ENCODE measurements at regions not wholly inside any gene's neighbourhood (a gene's known extent, or its start where the extent isn't known, plus 50 kb on each side); places are given as distances from the start of the nearest gene placed in this dataset.
"Not testable (repeated sequence)": the region's sequence is repeated elsewhere in the genome, so short reads cannot be mapped to it uniquely, and the experiment has no call there.

DNA sequence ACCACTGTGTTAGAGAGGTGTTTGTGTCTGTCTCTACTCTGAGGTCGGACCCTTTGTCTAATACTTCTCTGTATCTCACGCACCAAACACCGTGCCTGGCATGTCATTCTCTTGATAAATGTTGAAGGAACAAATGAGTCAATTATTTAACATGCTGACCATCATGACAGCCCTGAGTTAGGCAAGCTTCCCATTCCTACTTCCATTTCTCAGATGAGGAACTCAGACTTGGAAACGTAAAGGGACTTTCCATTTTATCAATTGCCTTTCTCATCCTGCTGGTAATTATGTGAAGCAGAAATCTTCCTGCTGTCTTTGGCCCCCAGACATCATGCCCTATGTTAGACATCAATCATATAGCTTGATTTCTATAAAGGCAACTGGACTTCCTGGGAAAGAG is 227.0 kb upstream of the ECI2 start:
- ATAC-seq (ENCODE audit: low read depth in 2 of 2), result peak in 1 of 2 donors; percentile 26
- H3K4me3 ChIP-seq (ENCODE audit: low read depth, low read length), result no peak overlapping the region
- H3K9me3 ChIP-seq (ENCODE audit: control insufficient read depth in 2 of 2, low read length in 2 of 2), result no peaks in the 10 kb centered on the region
- Mint-ChIP-seq H3K36me3 (no peaks in the 10 kb centered on the region), H3K27ac (no peak overlapping the region), H3K4me1 (peaks cover 0 to 4% (median under 1%) of the 10 kb centered on the region in 4 donors), H3K9me3 (peaks cover 0 to 5% (median 0%) of the 10 kb centered on the region in 7 donors), H3K4me3 (no peak overlapping the region), H3K27me3 (peaks cover 8% of the 10 kb centered on the region)
- no peak overlapping the region for H3K27ac ChIP-seq (ENCODE audit: insufficient read depth, low read length, poor library complexity, severe bottlenecking)
- H3K27me3 ChIP-seq (ENCODE audit: control insufficient read depth, insufficient read depth, low read length), result no peaks in the 10 kb centered on the region
- DNase-seq, result no peak
- no peaks in the 10 kb centered on the region for H3K36me3 ChIP-seq (ENCODE audit: control insufficient read depth, insufficient read depth, low read length)
- H3K4me1 ChIP-seq (ENCODE audit: control insufficient read depth, insufficient read depth, low read length, poor library complexity, severe bottlenecking), result no peaks in the 10 kb centered on the region

DNA sequence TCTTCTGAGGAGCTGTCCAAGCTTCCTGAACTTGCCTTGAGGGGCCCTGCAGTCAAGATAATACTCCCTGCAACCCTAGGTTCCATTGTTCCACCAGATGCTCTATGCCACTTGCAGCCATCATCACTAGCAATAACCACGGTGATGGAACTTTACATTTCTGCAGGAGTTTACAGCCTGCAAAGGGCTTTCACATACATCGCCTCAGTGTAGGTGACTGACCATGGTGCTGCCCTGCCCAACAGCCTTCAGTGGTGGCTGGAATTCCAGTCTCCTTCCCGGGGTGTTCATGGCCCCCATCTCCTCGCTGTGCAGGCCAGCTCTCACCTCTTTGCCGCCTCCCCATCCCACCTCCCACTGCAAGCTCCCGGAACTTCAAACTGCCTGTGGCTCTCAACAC is 225.5 kb upstream of the ECI2 start:
- H3K9me3 ChIP-seq (ENCODE audit: control insufficient read depth in 2 of 2, low read length in 2 of 2), result no peaks in the 10 kb centered on the region
- Mint-ChIP-seq H3K9me3 (peaks cover 0 to 7% (median 2%) of the 10 kb centered on the region in 7 donors), H3K36me3 (no peaks in the 10 kb centered on the region), H3K4me1 (peaks cover 0 to 4% (median under 1%) of the 10 kb centered on the region in 4 donors), H3K4me3 (no peak overlapping the region), H3K27me3 (peaks cover 10% of the 10 kb centered on the region), H3K27ac (no peak overlapping the region)
- H3K36me3 ChIP-seq (ENCODE audit: control insufficient read depth, insufficient read depth, low read length), result no peaks in the 10 kb centered on the region
- ATAC-seq (ENCODE audit: low read depth in 2 of 2) (no peak), DNase-seq (no peak)
- no peak overlapping the region for H3K4me3 ChIP-seq (ENCODE audit: low read depth, low read length)
- no peak overlapping the region for H3K27ac ChIP-seq (ENCODE audit: insufficient read depth, low read length, poor library complexity, severe bottlenecking)
- no peaks in the 10 kb centered on the region for H3K27me3 ChIP-seq (ENCODE audit: control insufficient read depth, insufficient read depth, low read length)
- no peaks in the 10 kb centered on the region for H3K4me1 ChIP-seq (ENCODE audit: control insufficient read depth, insufficient read depth, low read length, poor library complexity, severe bottlenecking)

DNA sequence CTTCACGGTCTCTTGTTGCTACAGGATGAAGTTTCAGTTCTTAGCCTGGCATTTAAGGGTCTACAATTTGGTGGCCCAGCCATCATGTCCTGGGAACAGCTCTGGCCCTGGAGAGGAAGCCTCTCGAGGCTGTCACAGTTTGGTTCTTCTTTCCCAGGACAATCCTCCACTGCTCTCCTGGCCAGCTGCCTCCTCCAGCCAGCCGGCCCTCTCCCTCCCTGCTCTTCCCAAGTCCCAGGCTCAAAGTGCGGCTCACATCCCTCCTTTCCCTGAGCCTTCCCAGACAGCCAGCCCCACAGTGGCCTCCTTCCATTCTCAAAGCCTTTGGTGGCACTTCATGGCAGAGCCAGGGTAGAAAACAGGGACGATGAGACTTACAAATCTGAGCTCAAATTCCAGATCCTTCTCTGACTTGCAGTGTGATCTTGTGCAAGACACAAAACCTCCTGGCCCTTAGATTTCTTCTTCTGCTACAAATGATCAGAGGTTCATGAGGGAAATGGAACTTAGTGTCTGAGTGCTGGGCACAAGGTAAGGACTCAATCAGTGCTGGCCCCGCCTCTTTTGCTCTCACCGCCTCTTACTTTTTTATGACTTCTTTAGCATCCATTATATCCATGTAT is 223.8 kb upstream of the ECI2 start:
- H3K36me3 ChIP-seq (ENCODE audit: control insufficient read depth, insufficient read depth, low read length), result no peaks in the 10 kb centered on the region
- H3K4me3 ChIP-seq (ENCODE audit: low read depth, low read length), result no peak overlapping the region
- no peaks in the 10 kb centered on the region for H3K27me3 ChIP-seq (ENCODE audit: control insufficient read depth, insufficient read depth, low read length)
- Mint-ChIP-seq H3K27ac (no peak overlapping the region), H3K4me1 (peaks cover 0 to 4% (median under 1%) of the 10 kb centered on the region in 4 donors), H3K36me3 (no peaks in the 10 kb centered on the region), H3K4me3 (no peak overlapping the region), H3K27me3 (peaks cover 4% of the 10 kb centered on the region), H3K9me3 (peaks cover 0 to 7% (median 2%) of the 10 kb centered on the region in 7 donors)
- no peaks in the 10 kb centered on the region for H3K9me3 ChIP-seq (ENCODE audit: control insufficient read depth in 2 of 2, low read length in 2 of 2)
- no peak for DNase-seq
- no peaks in the 10 kb centered on the region for H3K4me1 ChIP-seq (ENCODE audit: control insufficient read depth, insufficient read depth, low read length, poor library complexity, severe bottlenecking)
- no peak for ATAC-seq (ENCODE audit: low read depth in 2 of 2)
- H3K27ac ChIP-seq (ENCODE audit: insufficient read depth, low read length, poor library complexity, severe bottlenecking), result no peak overlapping the region

DNA sequence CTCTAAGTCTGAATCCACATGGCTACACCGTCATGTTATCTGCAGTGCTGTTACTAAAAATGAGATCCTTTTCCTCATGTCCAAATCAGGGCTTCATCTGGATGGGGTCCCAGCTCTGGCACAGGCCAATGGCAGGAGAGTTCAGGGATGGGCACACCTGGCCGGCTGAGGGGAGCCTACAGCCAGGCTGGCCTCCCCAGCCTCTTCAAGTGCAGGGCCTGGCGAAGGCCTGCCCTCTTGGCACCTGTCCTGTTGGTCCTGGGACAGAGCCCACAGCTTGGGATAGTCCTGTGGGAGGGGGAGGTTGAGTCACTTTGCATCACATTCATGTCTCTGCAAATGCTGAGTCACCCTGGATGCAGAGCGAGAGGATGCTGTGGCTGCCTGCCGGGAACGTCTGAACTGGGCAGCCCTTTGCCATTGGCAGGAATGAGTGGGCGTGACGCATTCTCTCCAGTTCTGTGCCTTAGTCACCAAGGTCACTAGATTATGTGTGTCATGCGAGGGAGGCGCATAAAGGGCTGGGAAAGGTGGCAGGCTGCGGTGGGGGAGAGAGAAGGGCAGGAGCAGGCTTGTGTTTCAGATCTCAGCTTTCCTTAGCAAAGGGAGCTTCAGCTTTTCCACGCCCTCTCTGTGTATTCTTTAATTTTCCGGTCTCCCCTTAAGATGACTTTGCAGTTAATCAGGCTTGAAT is 223.2 kb upstream of the ECI2 start:
- H3K36me3 Mint-ChIP-seq, result no peaks in the 10 kb centered on the region
- Histone ChIP-seq H3K4me3 (ENCODE audit: low read depth, low read length) (no peak overlapping the region), H3K9me3 (ENCODE audit: control insufficient read depth in 2 of 2, low read length in 2 of 2) (no peaks in the 10 kb centered on the region), H3K36me3 (ENCODE audit: control insufficient read depth, insufficient read depth, low read length) (no peaks in the 10 kb centered on the region), H3K27me3 (ENCODE audit: control insufficient read depth, insufficient read depth, low read length) (no peaks in the 10 kb centered on the region), H3K27ac (ENCODE audit: insufficient read depth, low read length, poor library complexity, severe bottlenecking) (no peak overlapping the region), H3K4me1 (ENCODE audit: control insufficient read depth, insufficient read depth, low read length, poor library complexity, severe bottlenecking) (no peaks in the 10 kb centered on the region)
- peaks cover 4% of the 10 kb centered on the region for H3K27me3 Mint-ChIP-seq
- H3K4me1 Mint-ChIP-seq, result peaks cover 0 to 4% (median 0%) of the 10 kb centered on the region in 4 donors
- H3K4me3 Mint-ChIP-seq, result no peak overlapping the region
- DNase-seq (no peak), ATAC-seq (ENCODE audit: low read depth in 2 of 2) (no peak)
- no peak overlapping the region for H3K27ac Mint-ChIP-seq
- H3K9me3 Mint-ChIP-seq, result peaks cover 0 to 7% (median 2%) of the 10 kb centered on the region in 7 donors

DNA sequence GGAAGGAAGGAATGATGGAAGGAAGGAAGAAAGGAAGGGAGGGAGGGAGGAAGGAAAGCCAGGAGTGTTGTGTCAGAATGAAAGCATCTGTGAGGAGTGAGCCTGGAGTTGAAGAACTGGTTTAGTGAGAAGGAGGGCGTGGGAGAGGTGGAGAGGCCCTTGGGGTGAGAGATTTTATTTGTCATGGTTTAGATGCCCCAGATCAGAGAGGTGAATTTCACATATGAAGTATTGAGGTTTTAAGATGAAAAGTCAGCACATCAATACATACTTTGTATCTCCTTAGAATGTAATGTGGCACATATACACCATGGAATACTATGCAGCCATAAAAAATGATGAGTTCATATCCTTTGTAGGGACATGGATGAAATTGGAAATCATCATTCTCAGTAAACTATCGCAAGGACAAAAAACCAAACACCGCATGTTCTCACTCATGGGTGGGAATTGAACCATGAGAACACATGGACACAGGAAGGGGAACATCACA is 222.3 kb upstream of the ECI2 start:
- H3K36me3 ChIP-seq (ENCODE audit: control insufficient read depth, insufficient read depth, low read length); H3K4me3 ChIP-seq (ENCODE audit: low read depth, low read length); H3K9me3 Mint-ChIP-seq; H3K27me3 Mint-ChIP-seq; H3K27ac Mint-ChIP-seq; H3K4me3 Mint-ChIP-seq; H3K36me3 Mint-ChIP-seq; DNase-seq; H3K4me1 Mint-ChIP-seq; ATAC-seq (ENCODE audit: low read depth in 2 of 2); H3K9me3 ChIP-seq (ENCODE audit: control insufficient read depth in 2 of 2, low read length in 2 of 2); H3K27ac ChIP-seq (ENCODE audit: insufficient read depth, low read length, poor library complexity, severe bottlenecking); H3K27me3 ChIP-seq (ENCODE audit: control insufficient read depth, insufficient read depth, low read length); H3K4me1 ChIP-seq (ENCODE audit: control insufficient read depth, insufficient read depth, low read length, poor library complexity, severe bottlenecking): not testable (repeated sequence)

DNA sequence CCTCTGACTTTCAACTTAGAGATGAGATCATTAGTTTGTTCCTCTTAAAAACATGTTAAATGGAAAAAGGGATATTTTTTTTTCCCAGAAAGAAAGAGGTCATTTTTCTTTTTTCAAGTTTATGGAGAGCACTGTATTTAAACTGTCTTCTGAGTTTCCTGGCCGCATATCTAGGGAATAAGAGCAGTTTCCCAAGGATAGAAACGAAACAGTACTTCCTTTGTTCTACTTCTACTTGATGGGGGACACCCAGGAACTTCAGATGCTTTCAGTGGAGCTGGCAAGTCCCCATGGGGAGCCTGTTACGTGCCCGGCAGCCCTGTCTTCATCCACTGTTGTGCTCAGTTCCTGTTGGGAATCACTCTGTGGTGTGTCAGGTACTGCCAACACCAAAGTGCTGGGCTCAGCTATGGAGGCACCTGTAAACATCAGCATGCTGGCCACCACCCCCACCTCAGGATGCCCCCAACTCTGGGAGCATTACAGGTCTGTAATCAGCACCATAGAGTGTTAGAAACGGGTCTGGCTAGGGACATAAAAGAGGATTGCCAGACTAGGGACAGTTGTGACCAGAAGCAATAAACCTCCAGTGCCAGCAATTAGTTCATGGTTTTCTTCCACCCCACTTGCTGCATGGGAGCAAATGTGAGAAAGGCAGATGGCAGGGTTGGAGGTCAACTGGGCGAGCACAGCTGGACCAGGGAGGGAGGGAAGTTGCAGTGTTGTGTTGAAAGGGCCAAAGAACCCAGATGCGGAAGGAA is 221.7 kb upstream of the ECI2 start:
- no peak overlapping the region for H3K27ac Mint-ChIP-seq
- Histone ChIP-seq H3K4me3 (ENCODE audit: low read depth, low read length) (no peak overlapping the region), H3K36me3 (ENCODE audit: control insufficient read depth, insufficient read depth, low read length) (no peaks in the 10 kb centered on the region), H3K27me3 (ENCODE audit: control insufficient read depth, insufficient read depth, low read length) (no peaks in the 10 kb centered on the region), H3K9me3 (ENCODE audit: control insufficient read depth in 2 of 2, low read length in 2 of 2) (no peaks in the 10 kb centered on the region), H3K4me1 (ENCODE audit: control insufficient read depth, insufficient read depth, low read length, poor library complexity, severe bottlenecking) (no peaks in the 10 kb centered on the region), H3K27ac (ENCODE audit: insufficient read depth, low read length, poor library complexity, severe bottlenecking) (no peak overlapping the region)
- ATAC-seq (ENCODE audit: low read depth in 2 of 2) (no peak), DNase-seq (no peak)
- H3K9me3 Mint-ChIP-seq, result peaks cover 0 to 7% (median 2%) of the 10 kb centered on the region in 7 donors
- no peak overlapping the region for H3K4me3 Mint-ChIP-seq
- H3K27me3 Mint-ChIP-seq, result peaks cover 4% of the 10 kb centered on the region
- H3K36me3 Mint-ChIP-seq, result no peaks in the 10 kb centered on the region
- peaks cover 0 to 4% (median 0%) of the 10 kb centered on the region in 4 donors for H3K4me1 Mint-ChIP-seq

DNA sequence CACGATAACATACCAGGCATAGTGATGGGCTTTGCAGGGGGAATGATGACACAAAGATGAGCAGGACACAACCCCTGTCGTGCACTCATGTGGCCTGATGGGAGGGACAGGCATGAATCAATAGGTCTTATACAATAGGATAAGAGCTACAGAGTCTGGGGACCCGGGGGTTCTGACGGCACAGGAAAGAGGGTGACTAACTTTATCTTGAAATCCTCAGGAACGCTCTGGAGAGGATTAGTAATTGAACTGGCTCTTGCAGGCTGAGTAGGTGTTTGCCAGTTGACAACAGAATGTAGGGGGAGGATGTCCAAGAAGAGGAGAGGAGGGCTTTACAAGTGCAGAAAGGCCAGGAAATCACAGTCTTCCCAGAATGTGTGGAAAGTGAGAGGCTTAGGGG is 219.9 kb upstream of the ECI2 start:
- no peak for ATAC-seq (ENCODE audit: low read depth in 2 of 2)
- no peaks in the 10 kb centered on the region for H3K4me1 ChIP-seq (ENCODE audit: control insufficient read depth, insufficient read depth, low read length, poor library complexity, severe bottlenecking)
- H3K4me3 Mint-ChIP-seq, result no peak overlapping the region
- H3K4me1 Mint-ChIP-seq, result peaks cover 0 to 4% (median 0%) of the 10 kb centered on the region in 4 donors
- H3K9me3 Mint-ChIP-seq, result peaks cover 0 to 7% (median 2%) of the 10 kb centered on the region in 7 donors
- no peaks in the 10 kb centered on the region for H3K36me3 Mint-ChIP-seq
- H3K27me3 ChIP-seq (ENCODE audit: control insufficient read depth, insufficient read depth, low read length), result no peaks in the 10 kb centered on the region
- peaks cover 4% of the 10 kb centered on the region for H3K27me3 Mint-ChIP-seq
- no peak for DNase-seq
- no peak overlapping the region for H3K27ac Mint-ChIP-seq
- H3K36me3 ChIP-seq (ENCODE audit: control insufficient read depth, insufficient read depth, low read length), result no peaks in the 10 kb centered on the region
- no peaks in the 10 kb centered on the region for H3K9me3 ChIP-seq (ENCODE audit: control insufficient read depth in 2 of 2, low read length in 2 of 2)
- no peak overlapping the region for H3K4me3 ChIP-seq (ENCODE audit: low read depth, low read length)
- H3K27ac ChIP-seq (ENCODE audit: insufficient read depth, low read length, poor library complexity, severe bottlenecking), result no peak overlapping the region
